IMR-90 (cell line): ENCODE measurements at regions not wholly inside any gene's neighbourhood (a gene's known extent, or its start where the extent isn't known, plus 50 kb on each side); places are given as distances from the start of the nearest gene placed in this dataset.

Source experiments
- ATAC-seq: fragments of 200-7000 bp; cut with Tn5 transposase; 2 replicates; pipeline ENCODE4 v1.9.1; 2020; ENCODE audit warnings: low read depth, mild to moderate bottlenecking, moderate library complexity
- BruUV-seq: library from RNA; stranded (reverse); fragments of 400-500 nt; replicated peaks from 2 replicates; lab custom pipeline; 2021; lab: Mats Ljungman, UMichigan
- CTCF ChIA-PET: fragments of 300-600 bp; formaldehyde crosslinking; extraction: SDS; loops from one replicate; lab custom pipeline; 2021; ENCODE audit warnings: antibody characterized with exemption; lab: Yijun Ruan, JAX
- POLR2A ChIA-PET: fragments of 300-600 bp; sonication (Branson Sonifier 250); formaldehyde crosslinking; loops from one replicate; lab custom pipeline; 2022; ENCODE audit warnings: antibody characterized with exemption; ENCODE audit not compliant: unreplicated experiment; lab: Charles Lee
- DNase-seq: peaks from one replicate; pipeline ENCODE4 v3.0.0; 2013
- H2AFZ ChIP-seq: replicated peaks from 2 replicates; pipeline ENCODE3; 2013; ENCODE audit warnings: low read length, mild to moderate bottlenecking; ENCODE audit not compliant: poor library complexity
- H2AK5ac ChIP-seq: 2 replicates; pipeline ENCODE4 v1.6.1; 2013; ENCODE audit warnings: low read depth, low read length, inconsistent platforms
- H2AK9ac ChIP-seq: replicated peaks from 2 replicates; pipeline ENCODE3; 2013; ENCODE audit warnings: mild to moderate bottlenecking, low read depth, low read length, moderate library complexity; ENCODE audit not compliant: poor library complexity
- H2BK120ac ChIP-seq: 2 replicates; pipeline ENCODE4 v1.6.1; 2013; ENCODE audit warnings: low read depth, low read length, inconsistent platforms
- H2BK15ac ChIP-seq: 3 replicates; pipeline ENCODE4 v1.6.1; 2013; ENCODE audit warnings: low read depth, low read length, inconsistent platforms
- H2BK20ac ChIP-seq: 2 replicates; pipeline ENCODE4 v1.6.1; 2013; ENCODE audit warnings: low read depth, mild to moderate bottlenecking, inconsistent platforms, low read length, moderate library complexity
- H2BK5ac ChIP-seq: 2 replicates; pipeline ENCODE4 v1.6.1; 2013; ENCODE audit warnings: mild to moderate bottlenecking, low read depth, low read length, inconsistent platforms; ENCODE audit not compliant: poor library complexity, severe bottlenecking
- H3K14ac ChIP-seq: replicated peaks from 2 replicates; pipeline ENCODE4 v1.6.1; 2013; ENCODE audit warnings: low read depth, low read length, inconsistent platforms
- H3K18ac ChIP-seq: 2 replicates; pipeline ENCODE4 v1.6.1; 2013; ENCODE audit warnings: low read depth, low read length, control low read depth
- H3K23ac ChIP-seq: 2 replicates; pipeline ENCODE4 v1.6.1; 2013; ENCODE audit warnings: low read depth, low read length, inconsistent platforms
- H3K27ac ChIP-seq: 2 replicates; pipeline ENCODE4 v1.5.1; 2013; ENCODE audit warnings: mild to moderate bottlenecking, control low read depth, low read length; ENCODE audit not compliant: insufficient read depth
- H3K27me3 ChIP-seq: 2 replicates; pipeline ENCODE4 v1.6.1; 2013; ENCODE audit warnings: low read length; ENCODE audit not compliant: control insufficient read depth, insufficient read depth
- H3K36me3 ChIP-seq: 2 replicates; pipeline ENCODE4 v1.6.1; 2013; ENCODE audit warnings: low read length, mixed read lengths; ENCODE audit not compliant: control insufficient read depth, insufficient read depth
- H3K4ac ChIP-seq: 2 replicates; pipeline ENCODE4 v1.6.1; 2013; ENCODE audit warnings: low read depth, low read length, inconsistent platforms
- H3K4me1 ChIP-seq: 2 replicates; pipeline ENCODE4 v1.6.1; 2013; ENCODE audit warnings: low read length, mixed read lengths; ENCODE audit not compliant: control insufficient read depth, insufficient read depth
- H3K4me2 ChIP-seq: 2 replicates; pipeline ENCODE4 v1.6.1; 2013; ENCODE audit warnings: low read depth, mild to moderate bottlenecking, control low read depth, low read length, moderate library complexity
- H3K4me3 ChIP-seq: 2 replicates; pipeline ENCODE4 v1.5.1; 2013; ENCODE audit warnings: low read depth, mild to moderate bottlenecking, control low read depth, low read length, moderate library complexity; ENCODE audit not compliant: insufficient read depth
- H3K56ac ChIP-seq: 2 replicates; pipeline ENCODE4 v1.6.1; 2013; ENCODE audit warnings: low read length, inconsistent platforms; ENCODE audit not compliant: insufficient read depth; ENCODE audit errors: extremely low read depth
- H3K79me1 ChIP-seq, 2 experiments: 2 replicates each; pipeline ENCODE4 v1.6.1; 2013; ENCODE audit warnings: low read length in 2 of 2, inconsistent platforms in 1 of 2, low read depth in 1 of 2
- H3K9ac ChIP-seq: 2 replicates; pipeline ENCODE4 v1.6.1; 2013; ENCODE audit warnings: low read depth, low read length, control low read depth
- H3K9me1 ChIP-seq: 2 replicates; pipeline ENCODE4 v1.6.1; 2013; ENCODE audit warnings: low read length, inconsistent platforms; ENCODE audit not compliant: insufficient read depth
- H3K9me3 ChIP-seq: 2 replicates; pipeline ENCODE4 v1.6.1; 2013; ENCODE audit warnings: low read length; ENCODE audit not compliant: control insufficient read depth, insufficient read depth
- H4K20me1 ChIP-seq: 2 replicates; pipeline ENCODE4 v1.6.1; 2013; ENCODE audit warnings: low read length, inconsistent platforms; ENCODE audit not compliant: insufficient read depth
- H4K5ac ChIP-seq: 2 replicates; pipeline ENCODE4 v1.6.1; 2013; ENCODE audit warnings: mild to moderate bottlenecking, low read depth, low read length, control low read depth
- H4K8ac ChIP-seq, 2 experiments: 2 replicates each; pipeline ENCODE4 v1.6.1; 2013; ENCODE audit warnings: low read depth in 2 of 2, low read length in 2 of 2, control low read depth in 1 of 2, inconsistent platforms in 1 of 2
- H4K91ac ChIP-seq: 2 replicates; pipeline ENCODE4 v1.6.1; 2013; ENCODE audit warnings: low read depth, low read length, inconsistent platforms; ENCODE audit not compliant: insufficient read depth
- BHLHE40 ChIP-seq: fragments of 150-350 bp; IDR thresholded peaks from 2 replicates; pipeline ENCODE4 v1.6.1; 2016; ENCODE audit warnings: mild to moderate bottlenecking, low read depth, low read length
- CEBPB ChIP-seq: IDR thresholded peaks from 2 replicates; pipeline ENCODE4 v1.6.1; 2012; ENCODE audit warnings: low read depth, low read length, improper control_type of control experiment
- CHD1 ChIP-seq: IDR thresholded peaks from 2 replicates; pipeline ENCODE4 v1.6.1; 2012; ENCODE audit warnings: low read depth, low read length, improper control_type of control experiment
- CTCF ChIP-seq: conservative IDR thresholded peaks from 2 replicates; pipeline ENCODE4 v1.5.1; 2012; ENCODE audit warnings: mild to moderate bottlenecking, low read depth, low read length, improper control_type of control experiment
- ELK1 ChIP-seq: fragments of 150-350 bp; IDR thresholded peaks from 2 replicates; pipeline ENCODE4 v1.6.1; 2016; ENCODE audit warnings: low read depth, mild to moderate bottlenecking, low read length, moderate library complexity, borderline replicate concordance
- FOS ChIP-seq: fragments of 150-350 bp; IDR thresholded peaks from 2 replicates; pipeline ENCODE4 v1.6.1; 2016; ENCODE audit warnings: low read depth, low read length
- MAFK ChIP-seq: IDR thresholded peaks from 2 replicates; pipeline ENCODE4 v1.6.1; 2012; ENCODE audit warnings: low read depth, low read length, improper control_type of control experiment
- MAZ ChIP-seq: IDR thresholded peaks from 2 replicates; pipeline ENCODE4 v1.6.1; 2012; ENCODE audit warnings: low read depth, mild to moderate bottlenecking, low read length, improper control_type of control experiment, moderate library complexity, borderline replicate concordance
- MXI1 ChIP-seq: IDR thresholded peaks from 2 replicates; pipeline ENCODE4 v1.6.1; 2012; ENCODE audit warnings: low read depth, mild to moderate bottlenecking, low read length, moderate library complexity, borderline replicate concordance
- NFE2L2 ChIP-seq: fragments of 150-350 bp; IDR thresholded peaks from 2 replicates; pipeline ENCODE4 v1.6.1; 2016; ENCODE audit warnings: low read depth, mild to moderate bottlenecking, low read length
- POLR2A ChIP-seq: IDR thresholded peaks from 2 replicates; pipeline ENCODE4 v1.6.1; 2012; ENCODE audit warnings: mild to moderate bottlenecking, low read depth, low read length
- RAD21 ChIP-seq: IDR thresholded peaks from 2 replicates; pipeline ENCODE4 v1.6.1; 2012; ENCODE audit warnings: low read length, improper control_type of control experiment
- RCOR1 ChIP-seq: IDR thresholded peaks from 2 replicates; pipeline ENCODE4 v1.6.1; 2012; ENCODE audit warnings: mild to moderate bottlenecking, low read length, improper control_type of control experiment; ENCODE audit not compliant: insufficient replicate concordance
- RFX5 ChIP-seq: IDR thresholded peaks from 2 replicates; pipeline ENCODE4 v1.8.0; 2012; ENCODE audit warnings: low read depth, mild to moderate bottlenecking, low read length, moderate library complexity
- SMC3 ChIP-seq: fragments of 150-350 bp; IDR thresholded peaks from 2 replicates; pipeline ENCODE4 v1.6.1; 2016; ENCODE audit warnings: low read depth, mild to moderate bottlenecking, antibody characterized with exemption, low read length, moderate library complexity
- USF2 ChIP-seq: fragments of 150-350 bp; IDR thresholded peaks from 2 replicates; pipeline ENCODE4 v1.6.1; 2017; ENCODE audit warnings: mild to moderate bottlenecking, antibody characterized with exemption, low read length, low read depth
- dilution Hi-C: fragments of 300-500 bp; cut with HindIII; formaldehyde crosslinking; loops from one replicate; pipeline ENCODE4 v1.14.3; 2018; ENCODE audit warnings: low sequenced_read_pairs; ENCODE audit not compliant: unreplicated experiment
- in situ Hi-C: fragments of 300-500 bp; cut with MboI; formaldehyde crosslinking; loops from 3 replicates; pipeline ENCODE4 v1.14.3; 2019; ENCODE audit warnings: low sequenced_read_pairs, inconsistent platforms, mixed read lengths
- intact Hi-C: fragments of 100-400 bp; cut with micrococcal nuclease; formaldehyde crosslinking; loops from 2 replicates; pipeline ENCODE4 v1.10.0; 2022

- Histone ChIP-seq H2AK5ac (no peak overlapping the region), H3K27ac (no peak overlapping the region), H3K56ac (no peak overlapping the region), H3K18ac (no peak overlapping the region), H3K79me1 (no peaks in the 10 kb centered on the region), H2BK15ac (no peak overlapping the region), H3K9ac (no peak overlapping the region), H3K4me3 (no peak overlapping the region), H2AK9ac (no peak overlapping the region), H2BK120ac (no peak overlapping the region), H4K8ac (no peak overlapping the region), H3K14ac (no peak overlapping the region), H2AFZ (no peak overlapping the region), H2BK20ac (no peak overlapping the region), H2BK5ac (no peak overlapping the region), H3K4me1 (no peaks in the 10 kb centered on the region), H4K5ac (no peak overlapping the region), H3K23ac (no peak overlapping the region), H3K36me3 (no peaks in the 10 kb centered on the region), H3K4ac (no peak overlapping the region), H3K4me2 (no peak overlapping the region), H4K20me1 (no peaks in the 10 kb centered on the region), H3K9me1 (no peaks in the 10 kb centered on the region), H4K91ac (no peak overlapping the region), H3K9me3 (peaks cover 35% of the 10 kb centered on the region), H3K27me3 (no peaks in the 10 kb centered on the region)
- ChIA-PET POLR2A (no interaction called here), CTCF (no interaction called here)
- no peak for ATAC-seq
- dilution Hi-C loops = no loop called here
- in situ Hi-C loops = no loop called here
- DNase-seq = no peak
- TF ChIP-seq NFE2L2 (no peak), CTCF (no peak), RCOR1 (no peak), SMC3 (no peak), MAZ (no peak), RFX5 (no peak), POLR2A (no peak), MAFK (no peak), ELK1 (no peak), CHD1 (no peak), MXI1 (no peak), BHLHE40 (no peak), RAD21 (no peak), FOS (no peak), USF2 (no peak), CEBPB (no peak)
- BruUV-seq = no TSS peak
- intact Hi-C loops = no loop called here
Observed at GRCh38 chr17:73933871-73934270, 269.6 kb upstream of the RPL38 start.
